Stimulated activated CD4-positive, alpha-beta T cell treated with anti-CD3 and anti-CD28 coated beads, Interleukin-2, amount 100 ng/mL, for 4 hours (primary cell): ENCODE measurements at regions not wholly inside any gene's neighbourhood (a gene's known extent, or its start where the extent isn't known, plus 50 kb on each side); places are given as distances from the start of the nearest gene placed in this dataset.

Source experiments
- DNase-seq: peaks from one replicate; pipeline ENCODE4 v3.0.0-alpha.2; 2020; ENCODE audit warnings: low read depth

DNA sequence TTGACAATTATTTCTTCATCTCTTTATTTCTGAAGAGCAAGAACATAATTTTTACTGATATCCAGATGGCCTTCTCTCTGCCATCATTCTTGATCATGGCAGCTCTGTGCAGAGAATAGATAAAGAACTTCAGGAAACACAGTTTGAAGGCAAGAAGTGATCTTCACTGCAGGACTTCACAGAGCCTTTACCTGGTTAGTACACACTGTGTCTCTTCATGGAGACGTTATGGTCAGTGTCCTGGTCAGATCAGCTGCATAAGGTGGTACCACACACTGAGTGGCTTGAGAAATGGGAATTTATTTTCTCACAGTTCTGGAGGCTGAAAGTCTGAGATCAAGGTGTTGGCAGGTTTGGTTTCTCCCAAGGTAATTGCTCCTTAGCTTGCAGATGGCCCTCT, 129.5 kb downstream of the UTP18 start:
- no peak for DNase-seq

DNA sequence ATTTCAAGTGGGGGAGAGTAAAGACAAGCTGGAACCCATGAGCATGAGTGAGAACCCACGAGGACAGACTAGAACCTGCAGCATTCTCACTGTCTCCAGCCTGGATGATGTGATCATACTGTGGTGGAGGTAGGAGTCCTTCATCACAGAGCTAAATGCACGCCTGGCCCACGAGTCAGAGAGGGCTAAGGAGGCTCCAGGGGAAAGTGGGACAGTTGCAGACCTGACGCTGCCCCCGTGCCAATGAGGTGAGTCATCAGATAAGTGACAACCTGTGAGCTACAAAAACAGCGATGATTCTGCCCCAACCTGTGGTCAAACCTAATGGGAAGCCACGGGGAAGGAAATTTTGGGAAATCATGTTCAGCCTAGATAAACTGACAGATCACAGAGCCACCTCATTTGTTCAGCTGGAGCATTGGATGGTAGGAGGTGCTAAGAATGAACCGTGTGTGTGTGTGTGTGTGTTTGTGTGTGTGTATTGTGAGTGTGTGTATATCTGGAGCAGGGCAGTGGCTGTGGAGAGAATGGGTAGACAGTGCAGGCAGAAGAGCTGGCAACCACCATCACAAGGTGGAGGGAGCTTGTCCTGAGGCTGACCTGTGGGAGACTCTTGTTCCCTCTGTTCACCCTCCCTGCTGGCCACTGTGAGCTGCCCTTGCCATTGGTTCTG, 131.8 kb downstream of the UTP18 start:
- no peak for DNase-seq

- no peak for DNase-seq
Measured at GRCh38 chr17:51395621-51396020, 135.3 kb downstream of the UTP18 start.

GRCh38 chr17:51397361-51398127, 137.2 kb downstream of the UTP18 start:
- DNase-seq, result no peak

GRCh38 chr17:51398128-51398525, 137.8 kb downstream of the UTP18 start:
- no peak for DNase-seq

DNA sequence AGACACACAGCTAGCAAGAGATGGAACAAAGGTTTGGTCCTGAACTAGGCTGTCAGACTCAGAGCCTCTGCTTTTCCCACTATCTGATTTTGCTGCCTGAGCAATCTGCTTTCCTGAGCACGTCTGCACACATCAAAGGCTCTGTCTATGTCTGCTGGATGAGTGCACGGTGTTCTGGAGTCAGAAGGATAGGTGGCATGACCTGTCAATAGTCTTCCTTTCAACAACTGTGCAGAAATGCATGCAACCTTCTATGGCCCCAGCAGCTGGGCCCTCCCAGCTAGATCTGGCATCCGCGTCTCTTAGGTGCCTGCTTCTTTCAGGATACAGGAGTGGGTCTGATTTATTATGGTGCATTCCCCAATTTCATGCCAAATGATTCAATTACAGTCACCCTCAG, 138.3 kb downstream of the UTP18 start:
- no peak for DNase-seq

DNA sequence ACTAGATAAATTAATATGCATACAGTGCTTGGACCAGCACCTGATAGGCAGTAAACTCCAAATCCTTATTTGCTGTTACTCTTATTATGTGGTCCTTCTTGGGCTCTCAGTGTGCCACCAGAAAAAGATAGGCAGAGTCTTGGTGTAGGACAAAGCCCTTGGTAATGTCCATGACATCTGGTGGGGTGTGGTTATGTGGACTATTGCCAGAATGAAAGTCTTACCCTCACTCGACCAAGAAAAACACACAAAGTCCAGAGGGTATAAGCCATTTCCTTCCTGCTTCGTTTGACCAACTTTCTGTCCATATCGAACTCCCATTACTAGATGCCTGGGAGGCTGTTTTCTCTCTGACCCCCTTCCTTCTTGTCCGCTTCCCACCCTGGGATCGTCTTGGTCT, 140.9 kb downstream of the UTP18 start:
- DNase-seq, result no peak

- DNase-seq, result no peak
Measured at GRCh38 chr17:51402899-51403298, 142.6 kb downstream of the UTP18 start.

DNA sequence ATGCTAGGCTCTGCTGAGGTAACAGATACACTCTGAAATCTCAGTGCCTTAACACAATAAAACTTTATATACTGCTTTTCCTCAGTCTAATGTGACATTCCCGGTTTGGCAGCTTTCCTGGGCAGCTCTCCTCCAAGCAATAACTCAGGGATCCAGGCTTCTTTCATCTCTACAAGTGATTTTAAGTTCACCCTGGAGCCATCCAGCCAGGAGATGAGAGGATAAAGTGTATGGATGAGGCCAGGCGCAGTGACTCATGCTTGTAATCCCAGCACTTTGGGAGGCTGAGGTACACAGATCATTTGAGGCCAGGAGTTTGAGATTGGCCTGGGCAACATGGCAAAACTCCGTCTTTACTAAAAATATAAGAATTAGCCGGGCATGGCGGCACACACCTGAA, 147.2 kb downstream of the UTP18 start:
- DNase-seq, result no peak

GRCh38 chr17:51419476-51419875, 159.1 kb downstream of the UTP18 start:
- no peak for DNase-seq

DNA sequence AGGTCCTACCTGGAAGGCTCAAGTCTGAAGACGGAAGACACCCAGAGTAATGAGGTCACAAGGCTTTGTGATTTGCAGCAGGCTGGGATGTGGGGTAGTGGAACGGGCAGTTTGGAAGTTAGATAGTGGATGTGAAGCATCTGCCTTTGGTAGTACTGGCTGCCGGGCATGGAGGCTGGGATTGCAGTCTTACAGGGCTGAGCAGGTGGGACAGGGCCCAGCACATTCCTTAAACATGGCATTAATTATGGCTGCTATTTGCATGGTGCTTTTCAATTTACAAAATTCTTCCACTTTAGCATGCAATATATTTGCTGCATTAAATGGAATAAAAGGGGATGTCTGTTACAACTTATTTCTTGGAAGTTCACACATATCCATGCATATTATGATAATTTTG, 161.2 kb downstream of the UTP18 start:
- DNase-seq, result no peak

DNA sequence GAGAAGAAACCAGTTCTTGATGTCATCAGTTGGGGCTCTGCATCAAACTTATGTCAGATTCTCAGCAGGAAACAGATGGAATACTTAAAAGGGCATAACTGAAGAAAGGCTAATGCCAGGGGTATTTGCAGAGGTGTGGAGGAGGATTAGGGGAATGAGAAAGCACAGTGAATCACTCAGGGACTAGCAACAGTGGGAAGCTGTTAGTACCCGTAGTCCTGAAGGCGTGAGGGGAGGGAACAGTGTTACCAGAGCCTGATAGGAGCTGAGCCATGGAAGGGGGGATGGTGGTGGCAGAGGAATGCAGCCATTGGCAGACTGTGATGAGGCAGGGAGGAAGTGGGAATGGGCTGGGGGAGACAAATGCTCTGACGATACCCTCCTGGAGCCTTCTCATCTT, 162.3 kb downstream of the UTP18 start:
- DNase-seq, result no peak

DNA sequence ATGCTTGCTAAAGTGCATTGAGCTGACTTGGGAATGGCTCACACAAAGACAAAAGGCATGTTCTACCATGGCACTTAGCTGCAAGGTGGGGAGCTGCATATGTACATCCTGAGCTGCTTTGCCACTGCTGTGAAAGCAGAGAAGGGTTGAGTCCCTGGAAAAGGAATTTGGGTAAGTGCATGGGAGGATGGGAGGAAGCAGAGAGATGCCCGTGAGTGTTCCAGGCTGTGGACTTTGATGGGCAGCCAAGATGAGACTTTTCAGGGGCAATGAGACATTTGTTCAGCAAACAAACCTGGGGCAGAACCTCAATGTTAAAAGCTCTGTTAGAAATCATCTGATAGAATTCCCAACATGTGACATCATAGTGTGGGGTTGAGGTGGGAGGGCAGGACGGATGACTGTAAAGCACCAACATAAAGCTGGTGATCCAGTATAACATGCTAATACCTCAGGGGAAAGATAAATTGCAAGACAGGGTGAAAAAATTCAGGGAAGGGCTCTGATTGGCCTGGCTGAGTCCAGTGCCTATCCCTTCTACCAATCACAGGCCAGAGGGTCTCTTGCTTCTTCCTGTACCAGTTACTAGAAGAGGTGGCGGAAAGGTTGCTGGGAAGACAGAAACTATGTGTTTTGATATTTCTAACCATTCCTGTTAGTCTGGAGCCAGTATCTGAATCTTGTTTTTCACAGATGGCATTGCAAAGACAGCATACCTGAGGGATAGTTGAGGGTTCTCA, 163.2 kb downstream of the UTP18 start:
- DNase-seq, result no peak

DNA sequence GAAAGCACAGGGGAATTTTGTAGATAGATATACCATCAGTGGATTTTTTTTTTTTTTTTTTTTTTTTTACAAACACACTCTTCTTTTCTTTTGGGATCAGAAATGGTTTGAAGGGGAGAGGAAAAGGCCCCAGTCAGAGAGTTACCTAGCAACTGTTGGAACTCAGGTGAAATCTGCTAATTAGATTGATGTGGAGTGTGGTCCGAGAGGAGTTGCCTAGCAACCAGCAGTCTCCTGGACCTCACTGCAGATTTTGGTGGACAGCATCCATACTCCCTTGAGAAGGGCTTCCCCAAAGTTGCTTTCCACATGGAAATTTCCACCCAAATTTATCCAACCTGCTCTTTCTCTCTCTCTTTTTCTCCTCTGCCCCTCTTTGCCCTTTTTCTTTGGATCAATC, 165.4 kb downstream of the UTP18 start:
- DNase-seq, result no peak

DNA sequence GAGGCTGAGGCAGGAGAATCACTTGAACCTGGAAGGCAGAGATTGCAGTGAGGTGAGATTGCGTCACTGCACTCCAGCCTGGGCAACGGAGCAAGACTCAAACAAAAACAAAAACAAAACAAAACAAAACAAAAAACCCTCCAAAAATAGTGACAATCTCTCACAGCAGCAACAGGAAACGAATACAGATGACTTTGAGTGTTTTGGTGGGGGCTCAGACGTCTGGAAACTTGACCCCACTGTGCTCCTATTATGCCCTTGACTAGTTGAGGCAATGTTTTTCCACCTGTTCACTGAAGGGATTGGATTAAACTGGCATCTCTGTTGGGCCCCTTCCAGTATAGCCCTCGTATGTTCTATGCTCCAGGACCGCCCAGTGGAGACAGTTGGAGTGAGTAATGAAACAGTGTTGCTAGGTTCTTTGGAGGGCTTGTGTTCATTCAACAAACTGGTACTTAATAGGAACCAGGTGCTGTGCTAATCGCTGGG, 167.0 kb downstream of the UTP18 start:
- no peak for DNase-seq

GRCh38 chr17:51427856-51428255, 167.5 kb downstream of the UTP18 start:
- peak; percentile 68 for DNase-seq

DNA sequence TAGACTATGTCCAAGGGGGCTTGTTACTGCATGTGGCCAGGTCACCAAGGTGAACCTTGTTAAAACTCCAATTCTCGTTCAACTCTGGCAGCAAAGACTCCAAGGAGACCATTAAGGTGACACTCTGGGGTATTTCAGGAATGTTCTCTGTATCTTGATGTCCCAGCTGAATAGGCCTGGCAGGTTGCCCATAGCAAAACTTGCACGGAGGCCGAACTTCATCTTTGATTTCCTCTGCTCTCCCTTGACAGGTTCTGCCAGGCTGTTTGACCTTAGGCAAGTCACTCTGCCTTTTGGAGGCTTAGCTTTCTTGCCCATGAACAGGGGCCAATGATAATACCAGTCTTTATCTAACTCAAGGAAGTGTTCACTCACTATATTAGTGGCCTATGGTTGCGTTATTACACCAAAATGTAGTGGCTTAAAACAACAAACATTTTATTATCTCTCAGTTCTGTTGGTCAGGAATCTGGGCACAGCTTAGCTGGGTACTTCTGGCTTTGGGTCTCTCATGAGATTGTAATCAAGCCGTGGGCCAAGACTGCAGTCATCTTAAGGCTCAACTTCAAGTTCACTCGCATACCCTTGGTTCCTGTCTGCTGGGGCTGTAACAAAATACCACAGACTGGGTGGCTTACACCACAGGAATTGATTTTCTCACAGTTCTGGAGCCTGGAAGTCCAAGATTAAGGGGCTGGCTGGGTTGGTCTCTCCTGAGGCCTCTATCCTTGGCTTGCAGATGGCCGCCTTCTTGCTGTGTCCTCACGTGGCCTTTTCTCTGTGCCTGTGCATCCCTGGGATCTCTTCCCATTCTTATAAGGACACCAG, 168.5 kb downstream of the UTP18 start:
- no peak for DNase-seq

DNA sequence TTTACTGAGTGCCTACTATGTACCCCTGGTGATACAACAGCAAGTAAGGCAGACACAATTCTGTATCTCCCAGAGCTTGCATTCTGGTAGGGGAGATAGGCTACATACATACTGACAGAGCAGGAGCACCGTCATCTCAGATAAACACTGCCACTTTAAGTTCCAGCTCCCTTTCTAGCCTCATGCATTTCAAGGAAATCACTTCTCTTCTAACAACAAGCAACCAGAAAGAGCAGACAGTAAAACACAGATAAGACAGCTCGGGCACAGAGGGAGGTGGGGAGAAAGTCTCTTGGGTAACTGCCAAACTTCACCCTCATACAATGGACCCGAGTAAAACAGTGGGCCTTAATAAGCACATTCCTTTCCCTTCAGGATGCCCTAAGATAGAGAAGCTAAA, 169.6 kb downstream of the UTP18 start:
- peak; percentile 19 for DNase-seq

DNA sequence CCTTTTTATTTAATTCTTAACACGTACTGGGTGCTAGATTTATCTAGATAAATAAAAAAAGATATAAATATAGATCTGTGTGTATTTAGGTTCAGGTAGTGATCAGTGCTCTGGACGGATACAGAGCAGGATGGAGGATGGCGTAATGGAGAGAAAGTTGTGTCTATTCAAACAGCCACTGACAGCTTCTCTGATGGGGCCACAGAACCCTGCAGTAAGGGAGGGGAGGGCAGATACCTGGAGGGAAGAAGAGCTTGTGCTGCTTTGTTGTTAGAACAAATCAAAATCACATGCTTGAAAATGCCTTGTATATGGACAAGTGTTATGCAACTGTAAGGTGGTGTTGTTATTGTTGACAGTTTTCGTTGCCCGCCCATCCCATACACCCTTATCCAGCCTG, 170.2 kb downstream of the UTP18 start:
- no peak for DNase-seq

DNA sequence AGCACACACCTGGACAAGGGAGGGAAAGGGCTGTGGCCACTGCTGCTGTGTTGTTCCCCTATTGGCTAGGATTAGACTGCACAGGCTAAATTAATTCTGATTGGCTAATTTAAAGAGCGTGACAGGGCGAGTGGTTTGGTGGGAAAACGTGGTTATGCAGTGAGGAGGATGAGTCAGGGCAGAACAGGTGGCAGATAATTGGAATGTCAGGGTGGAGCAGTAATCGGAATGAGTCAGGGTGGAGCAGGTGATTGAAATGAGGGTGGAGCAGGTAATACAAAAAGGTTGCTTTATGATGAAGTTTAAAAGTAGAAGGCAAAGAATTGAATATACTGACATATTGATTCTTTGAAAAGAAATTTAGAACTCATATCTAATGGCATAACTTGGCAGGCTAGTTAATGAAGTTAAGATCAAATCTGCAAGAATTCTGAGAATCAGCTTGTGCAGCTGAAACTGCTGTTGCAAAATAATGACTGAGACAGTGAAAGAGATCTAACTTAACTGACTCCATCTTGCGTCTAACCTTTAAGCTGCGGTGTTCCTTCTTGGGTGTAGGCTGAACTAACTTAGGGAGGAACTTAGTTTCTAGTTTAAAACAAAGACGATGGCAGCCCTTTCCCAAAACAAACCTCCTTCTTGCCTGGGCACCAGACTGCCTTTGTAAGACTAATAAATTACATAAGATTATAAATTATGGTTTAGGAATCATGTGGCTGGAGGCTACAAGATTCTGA, 174.3 kb downstream of the UTP18 start:
- no peak for DNase-seq

DNA sequence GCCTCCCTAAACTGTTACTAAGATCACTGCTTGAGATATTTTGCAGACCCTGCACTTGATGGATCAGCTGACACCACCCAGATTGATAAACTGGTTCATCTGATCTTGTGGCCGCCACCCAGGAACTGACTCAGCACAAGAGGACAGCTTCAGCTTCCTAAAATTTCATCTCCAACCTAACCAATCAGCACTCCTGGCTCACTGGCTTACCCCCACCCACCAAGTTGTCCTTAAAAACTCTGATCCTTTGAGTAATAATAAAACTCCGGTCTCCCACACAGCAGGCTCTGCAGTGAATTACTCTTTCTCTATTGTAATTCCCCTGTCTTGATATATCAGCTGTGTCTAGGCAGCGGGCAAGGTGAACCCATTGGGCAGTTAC, 174.8 kb downstream of the UTP18 start:
- DNase-seq, result no peak
